Fibroblast of lung (primary cell): ENCODE measurements at regions not wholly inside any gene's neighbourhood (a gene's known extent, or its start where the extent isn't known, plus 50 kb on each side); places are given as distances from the start of the nearest gene placed in this dataset.

Source experiments
- DNase-seq, 2 donors: peaks; one replicate each; pipeline versions ENCODE4 v3.0.0 to v3.0.0-alpha.2; 2010; ENCODE audit warnings: low read depth in 2 of 2
- H2AFZ ChIP-seq: 2 replicates; pipeline ENCODE4 v1.5.1; 2012; ENCODE audit warnings: low read length, control low read depth, inconsistent platforms
- H3K27ac ChIP-seq: 2 replicates; pipeline ENCODE4 v1.5.1; 2011; ENCODE audit warnings: low read length, control low read depth; ENCODE audit not compliant: insufficient read depth
- H3K27me3 ChIP-seq: 2 replicates; pipeline ENCODE4 v1.5.1; 2011; ENCODE audit warnings: mild to moderate bottlenecking, low read length; ENCODE audit not compliant: control insufficient read depth, insufficient read depth
- H3K36me3 ChIP-seq: 2 replicates; pipeline ENCODE4 v1.5.1; 2011; ENCODE audit warnings: low read length; ENCODE audit not compliant: control insufficient read depth, insufficient read depth
- H3K4me1 ChIP-seq: 2 replicates; pipeline ENCODE4 v1.5.1; 2011; ENCODE audit warnings: low read length; ENCODE audit not compliant: control insufficient read depth, insufficient read depth; ENCODE audit errors: extremely low read depth
- H3K4me2 ChIP-seq: 2 replicates; pipeline ENCODE4 v1.5.1; 2011; ENCODE audit warnings: low read length, control low read depth; ENCODE audit not compliant: insufficient read depth; ENCODE audit errors: extremely low read depth
- H3K4me3 ChIP-seq, 4 experiments: fragments of 200-600 bp in 1 of 4; sonication (generic) in 1 of 4; replicated peaks in 1 of 4; 2 replicates each; pipeline ENCODE4 v1.5.1; 2011 to 2016; ENCODE audit warnings: low read length in 4 of 4, low read depth in 3 of 4, mild to moderate bottlenecking in 3 of 4, control low read depth in 2 of 4, inconsistent platforms in 1 of 4, mixed read lengths in 1 of 4; ENCODE audit not compliant: insufficient read depth in 1 of 4; ENCODE audit errors: control extremely low read depth in 1 of 4
- H3K79me2 ChIP-seq: 2 replicates; pipeline ENCODE4 v1.5.1; 2012; ENCODE audit warnings: mild to moderate bottlenecking, low read length, inconsistent platforms; ENCODE audit not compliant: control insufficient read depth, insufficient read depth
- H3K9ac ChIP-seq: 2 replicates; pipeline ENCODE4 v1.5.1; 2011; ENCODE audit warnings: mild to moderate bottlenecking, low read length, control low read depth; ENCODE audit not compliant: insufficient read depth
- H3K9me3 ChIP-seq: 2 replicates; pipeline ENCODE4 v1.5.1; 2012; ENCODE audit warnings: low read depth, low read length; ENCODE audit not compliant: control insufficient read depth, insufficient read depth
- H4K20me1 ChIP-seq: 2 replicates; pipeline ENCODE4 v1.5.1; 2011; ENCODE audit warnings: low read length; ENCODE audit not compliant: control insufficient read depth, insufficient read depth; ENCODE audit errors: extremely low read depth
- EZH2 ChIP-seq: IDR thresholded peaks from 2 replicates; pipeline ENCODE4 v1.5.1; 2012; ENCODE audit warnings: low read length, control low read depth, mild to moderate bottlenecking; ENCODE audit errors: missing control alignments
- TF ChIP-seq, protein P1 (sequence below), 2 donors: IDR thresholded peaks in 1 of 2; conservative IDR thresholded peaks in 1 of 2; 1 replicate in 1 of 2; 2 replicates in 1 of 2; pipeline ENCODE4 v1.5.1; 2011 to 2012; ENCODE audit warnings: low read length in 2 of 2, control low read depth in 1 of 2, inconsistent platforms in 1 of 2, low read depth in 1 of 2, mild to moderate bottlenecking in 1 of 2

DNA sequence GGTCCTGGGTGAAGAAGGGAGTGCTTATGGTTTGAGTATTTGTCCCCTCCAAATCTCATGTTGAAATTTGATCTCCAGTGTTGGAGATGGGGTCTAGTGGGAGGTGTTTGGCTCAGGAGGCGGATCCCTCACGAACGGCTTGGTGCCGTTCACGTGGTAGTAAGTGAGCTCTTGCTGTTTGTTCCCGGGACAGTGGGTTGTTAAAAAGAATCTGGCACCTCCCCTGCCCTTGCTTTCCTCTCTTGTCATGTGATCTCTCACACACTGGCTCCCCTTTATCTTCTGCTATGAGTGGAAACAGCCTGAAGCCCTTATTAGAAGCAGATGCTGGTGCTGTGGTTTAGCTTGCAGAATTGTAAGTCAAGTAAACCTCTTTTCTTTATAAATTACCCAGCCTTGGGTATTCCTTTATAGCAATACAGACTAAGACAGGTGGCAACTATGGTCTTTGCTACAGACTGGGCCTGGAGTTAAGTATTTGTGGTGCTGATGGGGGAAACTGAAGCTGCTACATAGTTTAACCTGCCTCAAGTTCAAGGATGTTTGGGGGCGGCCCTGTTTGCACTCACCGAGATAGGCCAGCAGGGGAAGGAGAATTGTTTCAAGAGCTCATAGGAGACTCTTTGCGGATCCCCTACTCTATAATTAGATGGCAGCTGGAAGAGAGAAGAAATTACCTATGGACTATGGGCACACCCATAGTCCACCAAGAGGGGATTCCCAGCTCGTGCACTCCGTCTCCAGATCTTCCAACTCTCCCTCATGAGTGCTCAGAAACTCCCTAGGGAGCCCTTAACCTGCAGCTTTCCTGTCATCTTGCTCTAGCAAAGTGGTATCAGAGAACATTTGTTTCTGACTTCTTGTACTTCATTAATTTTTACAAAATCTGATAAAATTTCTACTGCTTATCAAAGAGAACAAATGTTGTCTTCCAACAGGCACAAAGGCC is 164.6 kb downstream of the SLC15A5 start:
- no peaks in the 10 kb centered on the region for H3K9me3 ChIP-seq
- no peaks in the 10 kb centered on the region for H3K79me2 ChIP-seq
- H4K20me1 ChIP-seq = no peaks in the 10 kb centered on the region
- no peak overlapping the region for H3K27ac ChIP-seq
- no peak overlapping the region for H3K4me3 ChIP-seq
- H3K36me3 ChIP-seq = no peaks in the 10 kb centered on the region
- DNase-seq = no peak
- H2AFZ ChIP-seq = no peak overlapping the region
- H3K4me2 ChIP-seq = no peak overlapping the region
- H3K4me1 ChIP-seq = no peaks in the 10 kb centered on the region
- H3K9ac ChIP-seq = no peak overlapping the region
- TF ChIP-seq, protein P1, sequence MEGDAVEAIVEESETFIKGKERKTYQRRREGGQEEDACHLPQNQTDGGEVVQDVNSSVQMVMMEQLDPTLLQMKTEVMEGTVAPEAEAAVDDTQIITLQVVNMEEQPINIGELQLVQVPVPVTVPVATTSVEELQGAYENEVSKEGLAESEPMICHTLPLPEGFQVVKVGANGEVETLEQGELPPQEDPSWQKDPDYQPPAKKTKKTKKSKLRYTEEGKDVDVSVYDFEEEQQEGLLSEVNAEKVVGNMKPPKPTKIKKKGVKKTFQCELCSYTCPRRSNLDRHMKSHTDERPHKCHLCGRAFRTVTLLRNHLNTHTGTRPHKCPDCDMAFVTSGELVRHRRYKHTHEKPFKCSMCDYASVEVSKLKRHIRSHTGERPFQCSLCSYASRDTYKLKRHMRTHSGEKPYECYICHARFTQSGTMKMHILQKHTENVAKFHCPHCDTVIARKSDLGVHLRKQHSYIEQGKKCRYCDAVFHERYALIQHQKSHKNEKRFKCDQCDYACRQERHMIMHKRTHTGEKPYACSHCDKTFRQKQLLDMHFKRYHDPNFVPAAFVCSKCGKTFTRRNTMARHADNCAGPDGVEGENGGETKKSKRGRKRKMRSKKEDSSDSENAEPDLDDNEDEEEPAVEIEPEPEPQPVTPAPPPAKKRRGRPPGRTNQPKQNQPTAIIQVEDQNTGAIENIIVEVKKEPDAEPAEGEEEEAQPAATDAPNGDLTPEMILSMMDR (conservative IDR thresholded peaks at IDR 0.05 in 1 of 2, IDR thresholded peaks at IDR 0.05 in 1 of 2; ENCODE audit: low read depth in 1 of 2, low read length in 2 of 2) = no peak
- no peak for TF ChIP-seq EZH2
- H3K27me3 ChIP-seq = no peaks in the 10 kb centered on the region

DNA sequence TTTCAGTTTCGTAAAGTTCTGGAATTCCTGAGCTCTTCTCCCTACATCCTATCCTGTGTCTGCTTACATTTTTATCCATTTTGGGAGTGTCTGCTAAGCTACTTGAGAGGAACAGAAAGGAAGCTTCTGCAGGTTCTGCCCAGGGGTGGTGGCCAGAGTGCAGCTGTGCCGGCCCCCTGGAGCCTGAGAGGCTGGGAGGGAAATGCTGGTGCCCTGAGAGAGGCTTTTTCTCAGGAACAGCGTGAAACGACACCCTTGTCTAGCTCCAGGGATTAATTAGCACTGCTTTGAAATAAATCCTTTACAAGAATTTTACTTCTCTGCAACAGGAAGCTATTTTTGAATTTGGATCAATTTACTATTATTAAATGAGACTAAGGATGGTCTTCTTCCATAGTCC is 165.4 kb downstream of the SLC15A5 start:
- Histone ChIP-seq H4K20me1 (no peaks in the 10 kb centered on the region), H3K4me1 (no peaks in the 10 kb centered on the region), H3K4me3 (no peak overlapping the region), H3K9me3 (no peaks in the 10 kb centered on the region), H3K27ac (no peak overlapping the region), H3K4me2 (no peak overlapping the region), H2AFZ (no peak overlapping the region), H3K27me3 (no peaks in the 10 kb centered on the region), H3K9ac (no peak overlapping the region), H3K36me3 (no peaks in the 10 kb centered on the region), H3K79me2 (no peaks in the 10 kb centered on the region)
- DNase-seq = no peak
- no peak for TF ChIP-seq EZH2
- TF ChIP-seq, protein P1 (conservative IDR thresholded peaks at IDR 0.05 in 1 of 2, IDR thresholded peaks at IDR 0.05 in 1 of 2; ENCODE audit: low read depth in 1 of 2, low read length in 2 of 2) = no peak

- DNase-seq = no peak
- Histone ChIP-seq H2AFZ (no peak overlapping the region), H3K4me1 (no peaks in the 10 kb centered on the region), H4K20me1 (no peaks in the 10 kb centered on the region), H3K27me3 (no peaks in the 10 kb centered on the region), H3K27ac (no peak overlapping the region), H3K9ac (no peak overlapping the region), H3K36me3 (no peaks in the 10 kb centered on the region), H3K4me3 (no peak overlapping the region), H3K4me2 (no peak overlapping the region), H3K79me2 (no peaks in the 10 kb centered on the region), H3K9me3 (no peaks in the 10 kb centered on the region)
- TF ChIP-seq EZH2 = no peak
- TF ChIP-seq, protein P1 (conservative IDR thresholded peaks at IDR 0.05 in 1 of 2, IDR thresholded peaks at IDR 0.05 in 1 of 2; ENCODE audit: low read depth in 1 of 2, low read length in 2 of 2) = no peak
These were observed 166.9 kb downstream of the SLC15A5 start for GRCh38 chr12:16110596-16110995.
